ENCODE measurements at regions not wholly inside any gene's neighbourhood (a gene's known extent, or its start where the extent isn't known, plus 50 kb on each side); places are given as distances from the start of the nearest gene placed in this dataset.

GRCh38 chr12:60992087-60992486 lies 1268.1 kb upstream of the USP15 start:
- no peak overlapping the region for H3K27ac Mint-ChIP-seq (ENCODE audit: unreplicated experiment)
- no peaks in the 10 kb centered on the region for H3K9me3 Mint-ChIP-seq (ENCODE audit: unreplicated experiment)
- H3K4me1 Mint-ChIP-seq (ENCODE audit: unreplicated experiment) = no peaks in the 10 kb centered on the region
- TF ChIP-seq, protein P1, sequence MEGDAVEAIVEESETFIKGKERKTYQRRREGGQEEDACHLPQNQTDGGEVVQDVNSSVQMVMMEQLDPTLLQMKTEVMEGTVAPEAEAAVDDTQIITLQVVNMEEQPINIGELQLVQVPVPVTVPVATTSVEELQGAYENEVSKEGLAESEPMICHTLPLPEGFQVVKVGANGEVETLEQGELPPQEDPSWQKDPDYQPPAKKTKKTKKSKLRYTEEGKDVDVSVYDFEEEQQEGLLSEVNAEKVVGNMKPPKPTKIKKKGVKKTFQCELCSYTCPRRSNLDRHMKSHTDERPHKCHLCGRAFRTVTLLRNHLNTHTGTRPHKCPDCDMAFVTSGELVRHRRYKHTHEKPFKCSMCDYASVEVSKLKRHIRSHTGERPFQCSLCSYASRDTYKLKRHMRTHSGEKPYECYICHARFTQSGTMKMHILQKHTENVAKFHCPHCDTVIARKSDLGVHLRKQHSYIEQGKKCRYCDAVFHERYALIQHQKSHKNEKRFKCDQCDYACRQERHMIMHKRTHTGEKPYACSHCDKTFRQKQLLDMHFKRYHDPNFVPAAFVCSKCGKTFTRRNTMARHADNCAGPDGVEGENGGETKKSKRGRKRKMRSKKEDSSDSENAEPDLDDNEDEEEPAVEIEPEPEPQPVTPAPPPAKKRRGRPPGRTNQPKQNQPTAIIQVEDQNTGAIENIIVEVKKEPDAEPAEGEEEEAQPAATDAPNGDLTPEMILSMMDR (IDR thresholded peaks at IDR 0.05; ENCODE audit: unreplicated experiment) = no peak
- H3K4me3 Mint-ChIP-seq (ENCODE audit: unreplicated experiment) = no peak overlapping the region
- no peak for DNase-seq (ENCODE audit: low spot score)
- no peaks in the 10 kb centered on the region for H3K27me3 Mint-ChIP-seq (ENCODE audit: unreplicated experiment)
- no peaks in the 10 kb centered on the region for H3K36me3 Mint-ChIP-seq (ENCODE audit: low read depth, unreplicated experiment)

- TF ChIP-seq, protein P1 (IDR thresholded peaks at IDR 0.05; ENCODE audit: unreplicated experiment) = no peak
- H3K27me3 Mint-ChIP-seq (ENCODE audit: unreplicated experiment) = no peaks in the 10 kb centered on the region
- no peaks in the 10 kb centered on the region for H3K36me3 Mint-ChIP-seq (ENCODE audit: low read depth, unreplicated experiment)
- DNase-seq (ENCODE audit: low spot score) = no peak
- no peaks in the 10 kb centered on the region for H3K4me1 Mint-ChIP-seq (ENCODE audit: unreplicated experiment)
- H3K27ac Mint-ChIP-seq (ENCODE audit: unreplicated experiment) = no peak overlapping the region
- no peak overlapping the region for H3K4me3 Mint-ChIP-seq (ENCODE audit: unreplicated experiment)
- H3K9me3 Mint-ChIP-seq (ENCODE audit: unreplicated experiment) = no peaks in the 10 kb centered on the region
Observed at GRCh38 chr12:60995256-60995825, 1264.9 kb upstream of the USP15 start.

DNA sequence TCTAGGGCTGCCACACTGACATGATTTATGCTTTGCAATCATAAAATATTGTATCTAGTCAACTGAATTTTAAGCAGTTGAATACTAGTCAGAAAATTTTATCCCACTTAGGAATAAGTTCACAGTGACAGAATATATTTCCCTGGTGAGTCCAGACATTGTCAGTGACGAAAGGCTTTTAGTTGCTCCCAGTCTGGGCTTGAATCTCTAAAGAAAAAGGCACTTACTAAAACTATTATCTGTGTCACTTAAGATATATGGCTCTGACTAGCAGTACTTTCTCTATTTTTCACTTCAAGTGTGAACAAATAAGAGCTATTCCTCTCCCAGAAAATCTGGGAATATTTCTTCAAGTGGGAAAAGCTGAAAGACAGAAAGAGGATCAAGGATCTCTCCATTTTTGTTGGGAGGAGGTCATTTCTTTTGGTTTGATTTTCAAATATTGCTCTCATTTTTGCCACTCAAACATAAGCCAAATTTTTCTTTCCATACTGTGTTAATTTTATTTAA lies 1262.3 kb upstream of the USP15 start:
- H3K4me3 Mint-ChIP-seq (ENCODE audit: unreplicated experiment) = no peak overlapping the region
- no peaks in the 10 kb centered on the region for H3K36me3 Mint-ChIP-seq (ENCODE audit: low read depth, unreplicated experiment)
- H3K27ac Mint-ChIP-seq (ENCODE audit: unreplicated experiment) = no peak overlapping the region
- H3K9me3 Mint-ChIP-seq (ENCODE audit: unreplicated experiment) = no peaks in the 10 kb centered on the region
- peaks cover 2% of the 10 kb centered on the region for H3K27me3 Mint-ChIP-seq (ENCODE audit: unreplicated experiment)
- no peak for DNase-seq (ENCODE audit: low spot score)
- H3K4me1 Mint-ChIP-seq (ENCODE audit: unreplicated experiment) = no peaks in the 10 kb centered on the region
- TF ChIP-seq, protein P1 (IDR thresholded peaks at IDR 0.05; ENCODE audit: unreplicated experiment) = no peak

GRCh38 chr12:61009192-61009591 lies 1251.0 kb upstream of the USP15 start:
- Mint-ChIP-seq H3K27me3 (ENCODE audit: unreplicated experiment) (no peaks in the 10 kb centered on the region), H3K4me3 (ENCODE audit: unreplicated experiment) (no peak overlapping the region), H3K4me1 (ENCODE audit: unreplicated experiment) (no peaks in the 10 kb centered on the region), H3K36me3 (ENCODE audit: low read depth, unreplicated experiment) (no peaks in the 10 kb centered on the region), H3K9me3 (ENCODE audit: unreplicated experiment) (no peaks in the 10 kb centered on the region), H3K27ac (ENCODE audit: unreplicated experiment) (no peak overlapping the region)
- TF ChIP-seq, protein P1 (IDR thresholded peaks at IDR 0.05; ENCODE audit: unreplicated experiment) = no peak
- no peak for DNase-seq (ENCODE audit: low spot score)

DNA sequence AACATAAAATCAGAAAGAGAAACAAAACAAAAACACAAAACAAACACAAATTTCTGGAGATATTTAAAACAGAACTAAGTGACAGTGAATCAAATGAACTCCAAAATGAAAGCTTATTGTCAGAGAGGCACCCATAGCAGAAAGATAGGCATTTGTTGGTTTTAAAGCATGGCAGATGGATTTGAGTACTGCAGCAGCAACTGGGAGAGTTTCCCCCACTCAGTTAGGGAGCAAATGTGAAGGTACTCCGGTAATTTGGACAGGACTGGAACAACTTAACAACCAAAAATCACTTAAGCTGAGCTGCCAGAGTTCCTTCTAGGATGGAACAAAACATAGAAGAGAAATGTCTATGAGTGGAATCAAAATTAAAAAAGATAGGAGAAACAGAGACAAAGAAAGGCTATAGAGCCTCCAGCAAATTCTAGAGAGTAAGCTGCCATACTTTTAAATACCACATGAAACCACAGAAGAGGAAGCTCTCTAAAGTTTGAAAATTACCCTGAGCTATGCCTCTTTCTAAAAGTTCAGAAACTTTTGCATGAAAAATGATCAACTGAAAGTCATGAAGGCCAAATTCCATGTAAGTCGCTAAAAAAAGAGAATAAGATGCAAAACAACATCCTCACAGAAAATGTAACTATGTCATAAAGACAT lies 1248.3 kb upstream of the USP15 start:
- Mint-ChIP-seq H3K4me1 (ENCODE audit: unreplicated experiment) (no peaks in the 10 kb centered on the region), H3K27ac (ENCODE audit: unreplicated experiment) (no peak overlapping the region), H3K36me3 (ENCODE audit: low read depth, unreplicated experiment) (no peaks in the 10 kb centered on the region), H3K27me3 (ENCODE audit: unreplicated experiment) (no peaks in the 10 kb centered on the region), H3K9me3 (ENCODE audit: unreplicated experiment) (no peaks in the 10 kb centered on the region), H3K4me3 (ENCODE audit: unreplicated experiment) (no peak overlapping the region)
- TF ChIP-seq, protein P1 (IDR thresholded peaks at IDR 0.05; ENCODE audit: unreplicated experiment) = no peak
- no peak for DNase-seq (ENCODE audit: low spot score)

Measured in endothelial cell (in vitro differentiated cells).